ENCODE measurements at regions not wholly inside any gene's neighbourhood (a gene's known extent, or its start where the extent isn't known, plus 50 kb on each side); places are given as distances from the start of the nearest gene placed in this dataset.

DNA sequence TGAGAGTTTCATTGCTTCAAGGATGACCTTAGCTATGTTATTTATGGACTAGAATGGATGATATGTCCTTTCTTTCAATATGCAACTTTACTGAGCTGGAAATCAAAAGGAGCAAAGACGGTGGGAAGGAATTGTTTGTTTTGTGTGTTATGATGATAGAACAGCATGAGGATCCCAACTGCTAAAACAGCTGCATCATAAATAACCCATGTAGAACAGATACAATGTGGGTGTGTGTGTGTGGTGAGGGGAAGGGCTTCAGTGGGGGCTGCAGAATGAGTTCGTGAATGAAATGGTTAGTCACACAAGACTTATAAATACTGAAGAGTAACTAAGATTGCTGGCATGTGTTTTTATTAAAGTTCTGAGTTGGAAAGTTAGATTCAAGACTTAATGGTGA is 80.1 kb downstream of the DACT1 start:
- 47 to 68% methylated on average over 2 of the region's 2 CpGs for WGBS, 2 donors
- no peak overlapping the region for H3K27ac ChIP-seq
- no peaks in the 10 kb centered on the region for H3K27me3 ChIP-seq
- H3K4me1 ChIP-seq, result no peaks in the 10 kb centered on the region
- no peaks in the 10 kb centered on the region for H3K9me3 ChIP-seq
- H3K36me3 ChIP-seq (ENCODE audit: low read depth, missing control alignments), result no peaks in the 10 kb centered on the region
- TF ChIP-seq POLR2A (IDR thresholded peaks at IDR 0.05), result no peak
- TF ChIP-seq, protein P1, sequence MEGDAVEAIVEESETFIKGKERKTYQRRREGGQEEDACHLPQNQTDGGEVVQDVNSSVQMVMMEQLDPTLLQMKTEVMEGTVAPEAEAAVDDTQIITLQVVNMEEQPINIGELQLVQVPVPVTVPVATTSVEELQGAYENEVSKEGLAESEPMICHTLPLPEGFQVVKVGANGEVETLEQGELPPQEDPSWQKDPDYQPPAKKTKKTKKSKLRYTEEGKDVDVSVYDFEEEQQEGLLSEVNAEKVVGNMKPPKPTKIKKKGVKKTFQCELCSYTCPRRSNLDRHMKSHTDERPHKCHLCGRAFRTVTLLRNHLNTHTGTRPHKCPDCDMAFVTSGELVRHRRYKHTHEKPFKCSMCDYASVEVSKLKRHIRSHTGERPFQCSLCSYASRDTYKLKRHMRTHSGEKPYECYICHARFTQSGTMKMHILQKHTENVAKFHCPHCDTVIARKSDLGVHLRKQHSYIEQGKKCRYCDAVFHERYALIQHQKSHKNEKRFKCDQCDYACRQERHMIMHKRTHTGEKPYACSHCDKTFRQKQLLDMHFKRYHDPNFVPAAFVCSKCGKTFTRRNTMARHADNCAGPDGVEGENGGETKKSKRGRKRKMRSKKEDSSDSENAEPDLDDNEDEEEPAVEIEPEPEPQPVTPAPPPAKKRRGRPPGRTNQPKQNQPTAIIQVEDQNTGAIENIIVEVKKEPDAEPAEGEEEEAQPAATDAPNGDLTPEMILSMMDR (IDR thresholded peaks at IDR 0.05), result no peak
- H3K4me3 ChIP-seq, result no peak overlapping the region
- DNase-seq, result no peak
- intact Hi-C loops (cut with DNase I; ENCODE audit: low total_unique reads), result no loop called here

DNA sequence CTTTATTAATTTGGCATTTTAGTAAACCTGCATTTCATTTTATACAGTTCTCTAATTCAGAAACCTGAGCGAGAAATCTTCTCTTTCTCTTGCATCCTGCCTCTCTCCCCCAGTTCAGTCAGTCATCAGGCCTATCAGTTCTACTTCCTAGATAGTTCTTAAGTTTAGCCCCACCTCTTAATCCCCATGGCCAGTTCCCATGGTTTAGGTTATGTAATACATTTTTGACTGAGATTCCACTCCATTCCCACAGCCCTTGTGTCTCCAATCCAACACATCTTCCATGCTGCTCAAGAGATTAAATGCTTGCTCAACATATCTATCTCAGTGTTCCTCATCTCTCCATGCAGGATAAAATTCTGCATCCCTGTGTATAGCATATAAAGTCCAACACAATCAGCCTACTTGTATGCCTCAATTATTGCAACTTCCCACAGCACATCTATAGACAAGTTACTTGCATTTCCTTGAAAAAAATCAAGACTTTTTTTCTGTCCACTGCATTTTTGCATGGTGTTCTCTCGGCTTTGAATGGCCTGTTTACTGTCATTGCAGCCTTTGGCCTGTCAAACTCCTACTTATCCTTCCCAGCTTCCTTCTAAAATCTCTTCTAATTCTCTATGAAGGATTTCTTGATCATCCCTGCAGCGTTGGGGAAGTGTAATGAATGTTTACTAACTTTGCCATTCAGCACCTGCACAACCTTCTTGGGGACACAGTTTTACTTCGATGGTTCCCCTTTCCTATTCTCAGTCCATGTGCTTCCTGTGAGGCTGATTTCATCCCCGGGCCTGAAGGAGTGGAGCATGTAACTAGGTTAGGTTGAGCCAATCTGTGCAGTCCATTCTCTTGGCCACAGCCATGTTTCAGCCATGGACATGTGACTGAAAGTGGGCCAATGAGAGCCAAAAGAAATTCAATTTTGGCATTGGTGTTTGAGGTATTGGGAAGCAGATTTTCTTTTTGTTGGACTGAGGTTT is 80.8 kb downstream of the DACT1 start:
- Histone ChIP-seq H3K36me3 (ENCODE audit: low read depth, missing control alignments) (no peaks in the 10 kb centered on the region), H3K4me3 (no peak overlapping the region), H3K9me3 (no peaks in the 10 kb centered on the region), H3K27me3 (no peaks in the 10 kb centered on the region), H3K27ac (no peak overlapping the region), H3K4me1 (no peaks in the 10 kb centered on the region)
- WGBS, 2 donors, result 83 to 96% methylated on average over 5 of the region's 5 CpGs
- intact Hi-C loops (cut with DNase I; ENCODE audit: low total_unique reads), result no loop called here
- no peak for DNase-seq
- TF ChIP-seq, protein P1 (IDR thresholded peaks at IDR 0.05), result no peak
- TF ChIP-seq POLR2A (IDR thresholded peaks at IDR 0.05), result no peak

DNA sequence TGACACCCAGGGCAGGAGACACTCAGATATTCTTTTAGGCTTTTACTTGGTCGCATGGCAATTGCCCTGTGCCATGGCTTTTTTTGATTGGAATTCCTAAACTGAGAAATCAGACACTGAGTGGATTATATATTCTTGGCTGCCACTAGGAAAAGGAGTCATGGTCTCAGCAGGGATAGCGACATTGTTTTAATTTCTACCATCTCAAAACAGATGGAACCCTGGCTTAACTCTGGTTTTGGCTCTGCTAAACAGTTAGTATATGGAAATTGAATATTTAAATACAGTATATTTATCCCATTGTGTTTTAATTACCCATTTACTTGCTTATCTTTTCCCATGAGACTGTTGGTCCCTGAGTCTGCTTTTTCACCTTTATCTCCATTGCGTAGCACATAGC is 84.0 kb downstream of the DACT1 start:
- Histone ChIP-seq H3K27me3 (no peaks in the 10 kb centered on the region), H3K4me3 (no peak overlapping the region), H3K36me3 (ENCODE audit: low read depth, missing control alignments) (no peaks in the 10 kb centered on the region), H3K4me1 (no peaks in the 10 kb centered on the region), H3K27ac (no peak overlapping the region), H3K9me3 (no peaks in the 10 kb centered on the region)
- DNase-seq, result no peak
- 95 to 96% methylated on average over 3 of the region's 3 CpGs for WGBS, 2 donors
- intact Hi-C loops (cut with DNase I; ENCODE audit: low total_unique reads), result no loop called here
- TF ChIP-seq, protein P1 (IDR thresholded peaks at IDR 0.05), result no peak
- no peak for TF ChIP-seq POLR2A (IDR thresholded peaks at IDR 0.05)

DNA sequence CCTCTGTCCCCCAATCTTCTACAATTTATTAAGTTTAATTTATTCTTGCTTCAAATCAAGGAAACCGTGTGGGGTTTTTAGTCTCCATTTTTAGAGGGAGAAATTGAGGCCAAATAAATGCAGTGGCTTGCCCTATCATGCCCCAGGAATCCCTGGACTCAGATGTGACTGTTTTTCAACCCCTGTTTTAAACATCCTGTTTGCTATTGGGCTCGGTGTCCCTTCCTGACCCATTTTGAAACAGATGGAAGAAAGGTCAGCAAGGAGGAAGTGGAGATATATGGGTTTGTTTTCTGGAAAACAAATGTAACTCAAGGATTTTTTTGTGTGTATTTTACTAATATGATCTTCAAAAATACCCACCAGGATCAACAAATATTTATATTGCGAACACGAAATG is 84.7 kb downstream of the DACT1 start:
- Histone ChIP-seq H3K9me3 (no peaks in the 10 kb centered on the region), H3K27ac (no peak overlapping the region), H3K27me3 (no peaks in the 10 kb centered on the region), H3K4me1 (no peaks in the 10 kb centered on the region), H3K4me3 (no peak overlapping the region), H3K36me3 (ENCODE audit: low read depth, missing control alignments) (no peaks in the 10 kb centered on the region)
- no peak for DNase-seq
- 72 to 74% methylated on average over 4 of the region's 4 CpGs for WGBS, 2 donors
- intact Hi-C loops (cut with DNase I; ENCODE audit: low total_unique reads), result no loop called here
- TF ChIP-seq, protein P1 (IDR thresholded peaks at IDR 0.05), result no peak
- TF ChIP-seq POLR2A (IDR thresholded peaks at IDR 0.05), result no peak

DNA sequence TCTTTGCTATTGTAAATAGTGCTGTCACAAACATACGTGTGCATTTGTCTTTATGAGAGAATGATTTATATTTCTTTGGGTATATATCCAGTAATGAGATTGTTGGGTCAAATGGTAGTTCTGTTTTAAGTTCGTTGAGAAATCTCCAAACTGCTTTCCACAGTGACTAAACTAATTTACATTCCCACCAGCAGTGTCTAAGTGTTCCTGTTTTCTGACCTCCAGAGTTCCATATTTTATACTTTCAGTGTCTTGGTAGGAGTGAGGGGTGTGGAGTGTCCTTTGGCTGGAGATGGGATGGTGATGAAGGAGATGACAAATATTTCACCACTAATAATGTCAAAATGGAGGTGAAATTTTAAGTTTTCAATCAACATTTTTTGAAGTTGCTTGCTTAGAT is 86.4 kb downstream of the DACT1 start:
- H3K36me3 ChIP-seq (ENCODE audit: low read depth, missing control alignments), result no peaks in the 10 kb centered on the region
- 69 to 82% methylated on average over 2 of the region's 2 CpGs for WGBS, 2 donors
- H3K27ac ChIP-seq, result no peak overlapping the region
- DNase-seq, result no peak
- TF ChIP-seq, protein P1 (IDR thresholded peaks at IDR 0.05), result no peak
- no peak for TF ChIP-seq POLR2A (IDR thresholded peaks at IDR 0.05)
- no peak overlapping the region for H3K4me3 ChIP-seq
- H3K4me1 ChIP-seq, result no peaks in the 10 kb centered on the region
- H3K9me3 ChIP-seq, result no peaks in the 10 kb centered on the region
- intact Hi-C loops (cut with DNase I; ENCODE audit: low total_unique reads), result no loop called here
- H3K27me3 ChIP-seq, result no peaks in the 10 kb centered on the region
